HCT116 (cell line): ENCODE measurements at regions not wholly inside any gene's neighbourhood (a gene's known extent, or its start where the extent isn't known, plus 50 kb on each side); places are given as distances from the start of the nearest gene placed in this dataset.

Source experiments
- ATAC-seq: fragments of 200-7000 bp; cut with Tn5 transposase; 2 replicates; pipeline ENCODE4 v1.9.1; 2020; ENCODE audit warnings: mild to moderate bottlenecking, moderate library complexity
- BruUV-seq: library from RNA; stranded (reverse); fragments of 400-500 nt; replicated peaks from 2 replicates; lab custom pipeline; 2021; lab: Mats Ljungman, UMichigan
- CTCF ChIA-PET: fragments of 300-600 bp; sonication (Branson Sonifier 250); formaldehyde crosslinking; loops from one replicate; lab custom pipeline; 2021; ENCODE audit warnings: antibody characterized with exemption; lab: Charles Lee
- POLR2A ChIA-PET: fragments of 300-600, 350-600 bp; sonication (Branson Sonifier 250); formaldehyde crosslinking; loops from one replicate; lab custom pipeline; 2021; ENCODE audit warnings: antibody characterized with exemption; lab: Charles Lee
- RAD21 ChIA-PET, 2 experiments: fragments of 300-600 bp; sonication (Branson Sonifier 250); formaldehyde crosslinking; loops; one replicate each; lab custom pipeline; 2023; ENCODE audit warnings: low total read pairs in 2 of 2; ENCODE audit not compliant: uncharacterized antibody in 2 of 2, unreplicated experiment in 2 of 2, low non-redundant PET in 1 of 2; lab: Charles Lee
- DNase-seq: peaks from one replicate; pipeline ENCODE4 v3.0.0-alpha.2; 2010; ENCODE audit warnings: low read depth, low spot score
- H2AFZ ChIP-seq: fragments of 200-600 bp; shearing (Covaris generic), sonication (generic); 2 replicates; pipeline ENCODE4 v1.6.1; 2017; ENCODE audit warnings: low read depth, mixed run types, mixed read lengths, antibody characterized with exemption, low read length; ENCODE audit not compliant: poor library complexity, severe bottlenecking
- H3K27ac ChIP-seq: 2 replicates; pipeline ENCODE4 v1.5.1; 2012; ENCODE audit warnings: low read depth, low read length
- H3K27me3 ChIP-seq: fragments of 200-600 bp; sonication (generic); 2 replicates; pipeline ENCODE4 v1.6.1; 2016; ENCODE audit warnings: mixed run types, low read length, mixed read lengths; ENCODE audit not compliant: insufficient read depth
- H3K36me3 ChIP-seq, 2 experiments: fragments of 200-500 bp in 1 of 2; fragments of 200-600 bp in 1 of 2; sonication (Bioruptor generic) in 1 of 2; sonication (generic) in 1 of 2; 2 replicates each; pipeline versions ENCODE4 v1.5.1 to v1.6.1; 2014 to 2016; ENCODE audit warnings: low read length in 2 of 2, inconsistent platforms in 1 of 2, mixed read lengths in 1 of 2, mixed run types in 1 of 2; ENCODE audit not compliant: insufficient read depth in 2 of 2, control insufficient read depth in 1 of 2
- H3K4me1 ChIP-seq, 2 experiments: fragments of 200-600 bp in 1 of 2; sonication (generic) in 1 of 2; 2 replicates each; pipeline versions ENCODE4 v1.5.1 to v1.6.1; 2012 to 2017; ENCODE audit warnings: low read length in 2 of 2, inconsistent platforms in 1 of 2, mild to moderate bottlenecking in 1 of 2, mixed read lengths in 1 of 2, mixed run types in 1 of 2, moderate library complexity in 1 of 2; ENCODE audit not compliant: insufficient read depth in 2 of 2, control insufficient read depth in 1 of 2
- H3K4me2 ChIP-seq: fragments of 200-600 bp; sonication (generic); 2 replicates; pipeline ENCODE4 v1.6.1; 2017; ENCODE audit warnings: mixed run types, low read length, mixed read lengths
- H3K4me3 ChIP-seq, 2 experiments: fragments of 200-600 bp in 1 of 2; sonication (generic) in 1 of 2; replicated peaks in 1 of 2; 2 replicates each; pipeline ENCODE4 v1.5.1; 2011 to 2016; ENCODE audit warnings: low read length in 2 of 2, control low read depth in 1 of 2, low read depth in 1 of 2, mild to moderate bottlenecking in 1 of 2, mixed read lengths in 1 of 2, mixed run types in 1 of 2
- H3K79me2 ChIP-seq: fragments of 200-600 bp; sonication (generic); 2 replicates; pipeline ENCODE4 v1.6.1; 2017; ENCODE audit warnings: mild to moderate bottlenecking, mixed run types, low read length, moderate library complexity, mixed read lengths; ENCODE audit not compliant: insufficient read depth
- H3K9ac ChIP-seq: fragments of 200-600 bp; sonication (generic); 2 replicates; pipeline ENCODE4 v1.6.1; 2016; ENCODE audit warnings: low read length, mixed read lengths
- H3K9me2 ChIP-seq: fragments of 200-600 bp; sonication (generic), shearing (Covaris generic); 2 replicates; pipeline ENCODE4 v1.6.1; 2017; ENCODE audit warnings: mixed run types, mild to moderate bottlenecking, moderate library complexity; ENCODE audit not compliant: insufficient read depth
- H3K9me3 ChIP-seq, 2 experiments: fragments of 200-500 bp in 1 of 2; fragments of 200-600 bp in 1 of 2; sonication (Bioruptor generic) in 1 of 2; sonication (generic) in 1 of 2; 2 replicates each; pipeline ENCODE4 v1.6.1; 2014 to 2017; ENCODE audit warnings: low read length in 2 of 2, mixed read lengths in 2 of 2, inconsistent platforms in 1 of 2, low read depth in 1 of 2, mild to moderate bottlenecking in 1 of 2, mixed run types in 1 of 2, moderate library complexity in 1 of 2; ENCODE audit not compliant: control insufficient read depth in 1 of 2, insufficient read depth in 1 of 2
- H4K20me1 ChIP-seq: fragments of 200-600 bp; sonication (generic), shearing (Covaris generic); 2 replicates; pipeline ENCODE4 v1.6.1; 2017; ENCODE audit warnings: mixed run types, mild to moderate bottlenecking, moderate library complexity; ENCODE audit not compliant: insufficient read depth
- ATF3 ChIP-seq: IDR thresholded peaks from 2 replicates; pipeline ENCODE4 v1.6.1; 2012
- CBX3 ChIP-seq: IDR thresholded peaks from 2 replicates; pipeline ENCODE4 v1.6.1; 2012; ENCODE audit warnings: low read depth
- EZH2 ChIP-seq: fragments of 200-600 bp; sonication (generic); IDR thresholded peaks from 2 replicates; pipeline ENCODE4 v1.6.1; 2017; ENCODE audit warnings: antibody characterized with exemption, mixed run types
- JUND ChIP-seq: IDR thresholded peaks from 2 replicates; pipeline ENCODE4 v1.6.1; 2012
- POLR2A ChIP-seq: IDR thresholded peaks from 2 replicates; pipeline ENCODE4 v1.7.0; 2011; ENCODE audit warnings: borderline replicate concordance; ENCODE audit not compliant: insufficient read depth, insufficient read length; ENCODE audit errors: extremely low read depth
- POLR2AphosphoS5 ChIP-seq: IDR thresholded peaks from 2 replicates; pipeline ENCODE4 v1.6.1; 2011; ENCODE audit warnings: mild to moderate bottlenecking, low read depth, low read length, moderate library complexity
- SIN3A ChIP-seq: IDR thresholded peaks from 2 replicates; pipeline ENCODE4 v1.6.1; 2012; ENCODE audit warnings: low read depth
- SP1 ChIP-seq: IDR thresholded peaks from 2 replicates; pipeline ENCODE4 v1.6.1; 2012; ENCODE audit warnings: low read depth
- SRF ChIP-seq: IDR thresholded peaks from 2 replicates; pipeline ENCODE4 v1.6.1; 2012; ENCODE audit warnings: low read depth
- TCF7L2 ChIP-seq: IDR thresholded peaks from 2 replicates; pipeline ENCODE4 v1.7.0; 2011; ENCODE audit warnings: borderline replicate concordance, inconsistent platforms; ENCODE audit not compliant: insufficient read depth, insufficient read length; ENCODE audit errors: extremely low read depth
- ZBTB33 ChIP-seq: IDR thresholded peaks from 2 replicates; pipeline ENCODE4 v1.6.1; 2011; ENCODE audit warnings: mild to moderate bottlenecking, low read length, moderate library complexity; ENCODE audit not compliant: insufficient replicate concordance; ENCODE audit errors: extremely low read depth
- ZNF274 ChIP-seq: fragments of 200-500 bp; sonication (Bioruptor generic); IDR thresholded peaks from 2 replicates; pipeline ENCODE4 v1.6.1; 2014; ENCODE audit warnings: mild to moderate bottlenecking, low read depth, low read length, inconsistent platforms
- intact Hi-C: fragments of 100-400 bp; cut with micrococcal nuclease; formaldehyde crosslinking; loops from 2 replicates; pipeline ENCODE4 v1.10.0; 2022
- TF ChIP-seq, protein P1 (sequence below), 3 experiments: fragments of 200-600 bp in 1 of 3; sonication (generic) in 1 of 3; IDR thresholded peaks in 2 of 3; conservative IDR thresholded peaks in 1 of 3; 2 replicates each; pipeline ENCODE4 v1.5.1; 2012 to 2017; ENCODE audit warnings: low read depth in 2 of 3, low read length in 2 of 3, antibody characterized with exemption in 1 of 3, borderline replicate concordance in 1 of 3, control low read depth in 1 of 3, mild to moderate bottlenecking in 1 of 3, mixed read lengths in 1 of 3, mixed run types in 1 of 3, moderate library complexity in 1 of 3; ENCODE audit not compliant: insufficient read depth in 1 of 3
- TF ChIP-seq, protein P2 (sequence below): IDR thresholded peaks from 2 replicates; pipeline ENCODE4 v1.6.1; 2012

GRCh38 chr12:66837311-66837627, 158.4 kb upstream of the GRIP1 start:
- no peaks in the 10 kb centered on the region for H3K9me3 ChIP-seq
- DNase-seq (no peak), ATAC-seq (no peak)
- H3K9me2 ChIP-seq: no peaks in the 10 kb centered on the region
- H3K27ac ChIP-seq: no peak overlapping the region
- H3K9ac ChIP-seq: no peak overlapping the region
- H3K79me2 ChIP-seq: no peaks in the 10 kb centered on the region
- no peak overlapping the region for H3K4me3 ChIP-seq
- RAD21 ChIA-PET: no interaction called here
- no peaks in the 10 kb centered on the region for H3K4me1 ChIP-seq
- intact Hi-C loops: no loop called here
- no peaks in the 10 kb centered on the region for H3K36me3 ChIP-seq
- TF ChIP-seq CBX3 (no peak), TCF7L2 (no peak), SRF (no peak), EZH2 (no peak), JUND (no peak), SIN3A (no peak), ZBTB33 (no peak), POLR2AphosphoS5 (no peak), SP1 (no peak), ZNF274 (no peak), POLR2A (no peak), ATF3 (no peak)
- TF ChIP-seq, protein P1, sequence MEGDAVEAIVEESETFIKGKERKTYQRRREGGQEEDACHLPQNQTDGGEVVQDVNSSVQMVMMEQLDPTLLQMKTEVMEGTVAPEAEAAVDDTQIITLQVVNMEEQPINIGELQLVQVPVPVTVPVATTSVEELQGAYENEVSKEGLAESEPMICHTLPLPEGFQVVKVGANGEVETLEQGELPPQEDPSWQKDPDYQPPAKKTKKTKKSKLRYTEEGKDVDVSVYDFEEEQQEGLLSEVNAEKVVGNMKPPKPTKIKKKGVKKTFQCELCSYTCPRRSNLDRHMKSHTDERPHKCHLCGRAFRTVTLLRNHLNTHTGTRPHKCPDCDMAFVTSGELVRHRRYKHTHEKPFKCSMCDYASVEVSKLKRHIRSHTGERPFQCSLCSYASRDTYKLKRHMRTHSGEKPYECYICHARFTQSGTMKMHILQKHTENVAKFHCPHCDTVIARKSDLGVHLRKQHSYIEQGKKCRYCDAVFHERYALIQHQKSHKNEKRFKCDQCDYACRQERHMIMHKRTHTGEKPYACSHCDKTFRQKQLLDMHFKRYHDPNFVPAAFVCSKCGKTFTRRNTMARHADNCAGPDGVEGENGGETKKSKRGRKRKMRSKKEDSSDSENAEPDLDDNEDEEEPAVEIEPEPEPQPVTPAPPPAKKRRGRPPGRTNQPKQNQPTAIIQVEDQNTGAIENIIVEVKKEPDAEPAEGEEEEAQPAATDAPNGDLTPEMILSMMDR (IDR thresholded peaks at IDR 0.05 in 2 of 3, conservative IDR thresholded peaks at IDR 0.05 in 1 of 3; ENCODE audit: borderline replicate concordance in 1 of 3, insufficient read depth in 1 of 3, low read depth in 2 of 3, low read length in 2 of 3): no peak
- TF ChIP-seq, protein P2, sequence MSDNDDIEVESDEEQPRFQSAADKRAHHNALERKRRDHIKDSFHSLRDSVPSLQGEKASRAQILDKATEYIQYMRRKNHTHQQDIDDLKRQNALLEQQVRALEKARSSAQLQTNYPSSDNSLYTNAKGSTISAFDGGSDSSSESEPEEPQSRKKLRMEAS: no peak
- peaks cover 29% of the 10 kb centered on the region; the same call in 1 of the 2 replicates for H3K27me3 ChIP-seq
- H3K4me2 ChIP-seq: no peak overlapping the region
- H2AFZ ChIP-seq: no peak overlapping the region
- POLR2A ChIA-PET: no interaction called here
- CTCF ChIA-PET: no interaction called here
- BruUV-seq: no TSS peak
- H4K20me1 ChIP-seq: no peaks in the 10 kb centered on the region; the same call in 1 of the 2 replicates
